ENCODE measurements at regions not wholly inside any gene's neighbourhood (a gene's known extent, or its start where the extent isn't known, plus 50 kb on each side); places are given as distances from the start of the nearest gene placed in this dataset.

DNA sequence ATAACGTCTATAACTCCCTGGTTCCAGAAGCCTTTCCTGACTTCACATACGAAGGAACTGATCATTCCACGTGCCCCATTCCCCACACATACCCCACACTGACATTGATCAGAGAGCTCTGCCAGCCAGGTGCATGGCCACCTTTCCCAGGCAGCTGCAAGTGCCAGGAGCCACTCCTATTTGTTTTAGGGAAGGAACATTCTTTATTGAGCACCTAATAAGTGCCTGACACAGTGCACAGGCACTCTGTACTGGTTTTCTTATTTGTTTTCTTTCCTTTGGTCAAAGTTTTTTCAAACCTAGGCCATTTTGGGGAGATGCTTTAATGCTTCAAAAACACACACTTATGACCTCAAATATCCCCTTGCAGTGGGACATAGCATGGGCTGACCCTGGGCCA is 50.0 kb downstream of the PITPNM2 start:
- no peak for DNase-seq (ENCODE audit: low read depth in 3 of 3, low spot score in 1 of 3)

DNA sequence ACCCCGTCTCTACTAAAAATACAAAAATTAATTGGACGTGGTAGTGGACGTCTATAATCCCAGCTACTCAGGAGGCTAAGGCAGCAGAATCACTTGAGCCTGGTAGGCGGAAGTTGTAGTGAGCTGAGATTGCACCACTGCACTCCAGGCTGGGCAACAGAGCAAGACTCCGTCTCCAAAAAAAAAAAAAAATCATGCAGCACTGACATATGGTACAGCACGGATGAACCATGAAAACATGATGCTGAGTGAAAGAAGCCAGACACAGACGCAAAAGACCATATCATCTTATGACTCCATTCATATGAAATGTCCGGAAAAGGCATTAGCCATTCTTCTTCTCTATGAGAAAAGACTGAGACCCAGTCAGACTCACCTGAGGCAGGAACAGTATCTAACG is 50.4 kb downstream of the PITPNM2 start:
- no peak for DNase-seq (ENCODE audit: low read depth in 3 of 3, low spot score in 1 of 3)

DNA sequence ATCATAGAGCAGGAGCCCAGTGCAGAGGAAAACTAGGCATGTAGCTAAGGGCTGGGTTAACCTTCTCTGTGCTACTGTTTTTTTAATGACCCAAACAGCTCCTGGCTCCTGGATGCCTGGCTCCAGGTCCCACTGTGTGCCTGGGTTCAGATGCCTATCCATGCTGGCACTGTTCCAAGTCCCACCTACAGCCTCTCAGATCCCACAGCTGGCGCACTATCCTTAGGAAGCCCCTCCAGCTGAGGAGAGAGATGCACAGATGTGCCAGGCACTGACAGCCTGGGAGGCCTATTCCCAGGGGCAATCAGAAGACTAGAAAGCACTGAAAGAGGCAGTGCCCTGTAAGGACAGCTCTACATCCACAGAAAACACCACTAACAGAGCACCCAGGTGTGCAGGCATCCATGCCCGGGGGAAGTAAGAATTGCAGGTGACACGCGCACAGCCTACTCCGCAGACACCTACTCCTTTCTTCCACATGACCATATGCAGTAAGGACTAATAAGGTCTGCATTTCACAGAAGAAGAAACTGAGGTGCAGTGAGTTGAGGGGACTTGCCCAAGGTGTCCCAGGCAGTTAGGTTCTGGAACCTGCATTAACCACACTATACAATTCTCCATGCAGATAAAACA is 51.2 kb downstream of the PITPNM2 start:
- no peak for DNase-seq (ENCODE audit: low read depth in 3 of 3, low spot score in 1 of 3)

DNA sequence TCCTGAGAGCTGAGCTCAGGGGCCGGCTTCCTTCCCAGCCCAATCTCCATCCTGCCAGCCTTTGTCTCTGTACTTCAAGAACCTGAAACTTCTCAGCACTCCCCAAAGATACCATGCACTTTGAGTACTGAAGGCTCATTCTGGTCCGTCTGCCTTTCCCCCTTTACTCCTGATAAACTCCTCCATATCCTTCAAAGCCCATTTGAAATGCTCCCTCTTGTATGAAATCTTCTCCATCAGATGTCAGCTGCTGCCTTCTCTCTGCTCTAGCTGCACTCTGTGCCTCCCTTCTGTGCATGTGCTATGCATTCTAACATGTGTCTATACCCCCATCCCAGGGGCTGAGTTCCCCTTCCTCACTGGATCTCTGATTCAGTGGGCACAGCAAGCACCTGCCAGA is 52.1 kb downstream of the PITPNM2 start:
- no peak for DNase-seq (ENCODE audit: low read depth in 3 of 3, low spot score in 1 of 3)

DNA sequence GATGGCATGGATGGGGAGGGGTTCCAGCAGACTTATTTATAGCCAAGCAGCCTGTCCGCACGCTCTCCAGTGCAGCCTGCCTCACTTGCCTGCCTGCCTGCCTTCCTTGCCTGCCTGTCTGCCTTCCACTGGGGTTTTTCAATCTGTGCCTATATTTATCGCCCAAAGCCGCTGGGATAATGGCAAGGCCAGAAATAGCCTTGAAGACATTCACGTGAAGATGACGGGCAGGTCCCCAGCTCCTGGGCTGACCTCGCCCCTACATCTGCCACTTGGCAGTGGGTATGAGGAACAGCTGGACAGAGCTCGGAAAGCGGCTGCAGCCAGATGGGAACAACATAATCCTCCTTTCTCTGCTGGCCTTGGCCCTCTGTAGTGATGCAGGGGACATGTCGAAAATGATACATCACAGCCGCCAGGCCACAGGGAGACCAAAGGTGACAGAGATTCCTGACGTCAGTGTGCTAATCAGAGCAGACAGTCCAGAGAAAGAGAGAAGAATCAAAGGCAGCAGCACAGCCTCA is 53.3 kb downstream of the PITPNM2 start:
- no peak for DNase-seq (ENCODE audit: low read depth in 3 of 3, low spot score in 1 of 3)

DNA sequence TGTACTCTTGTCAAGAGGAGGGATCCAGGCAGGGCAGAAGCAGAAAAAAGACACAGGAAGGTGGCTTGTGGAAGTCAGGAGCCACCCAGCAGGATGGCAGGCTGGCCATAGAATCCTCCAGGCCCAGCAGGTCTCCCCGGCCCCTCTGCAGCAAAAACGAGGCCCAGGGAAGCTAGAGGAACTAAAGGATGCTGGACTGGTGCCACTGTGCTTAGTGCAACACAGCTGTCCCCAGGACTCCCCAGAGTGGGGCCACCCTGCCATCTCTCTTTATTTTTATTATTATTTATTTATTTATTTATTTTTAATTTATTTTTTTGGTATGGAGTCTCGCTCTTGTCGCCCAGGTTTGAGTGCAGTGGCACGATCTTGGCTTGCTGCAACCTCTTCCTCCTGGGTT is 54.1 kb downstream of the PITPNM2 start:
- no peak for DNase-seq (ENCODE audit: low read depth in 3 of 3, low spot score in 1 of 3)

DNA sequence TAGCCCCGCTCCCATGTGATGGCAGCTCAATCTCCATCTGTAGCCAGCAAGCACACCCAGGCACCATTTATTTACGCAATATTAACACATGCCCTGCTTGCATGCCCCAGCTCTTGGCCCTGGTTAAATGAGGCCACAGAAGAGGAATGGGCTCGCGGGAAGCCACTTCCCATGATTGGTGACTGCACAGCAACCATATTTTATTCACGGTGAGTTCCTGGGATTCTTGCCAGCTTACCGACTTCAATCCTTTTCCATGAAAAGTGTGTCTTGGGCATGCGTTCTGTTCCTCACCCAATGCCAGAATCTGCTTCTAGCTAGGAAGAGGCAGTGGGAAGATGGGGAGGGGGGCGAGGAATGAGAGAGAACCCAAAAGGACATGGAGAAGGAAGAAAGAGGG is 54.7 kb downstream of the PITPNM2 start:
- DNase-seq (ENCODE audit: low read depth in 3 of 3, low spot score in 1 of 3) = no peak

DNA sequence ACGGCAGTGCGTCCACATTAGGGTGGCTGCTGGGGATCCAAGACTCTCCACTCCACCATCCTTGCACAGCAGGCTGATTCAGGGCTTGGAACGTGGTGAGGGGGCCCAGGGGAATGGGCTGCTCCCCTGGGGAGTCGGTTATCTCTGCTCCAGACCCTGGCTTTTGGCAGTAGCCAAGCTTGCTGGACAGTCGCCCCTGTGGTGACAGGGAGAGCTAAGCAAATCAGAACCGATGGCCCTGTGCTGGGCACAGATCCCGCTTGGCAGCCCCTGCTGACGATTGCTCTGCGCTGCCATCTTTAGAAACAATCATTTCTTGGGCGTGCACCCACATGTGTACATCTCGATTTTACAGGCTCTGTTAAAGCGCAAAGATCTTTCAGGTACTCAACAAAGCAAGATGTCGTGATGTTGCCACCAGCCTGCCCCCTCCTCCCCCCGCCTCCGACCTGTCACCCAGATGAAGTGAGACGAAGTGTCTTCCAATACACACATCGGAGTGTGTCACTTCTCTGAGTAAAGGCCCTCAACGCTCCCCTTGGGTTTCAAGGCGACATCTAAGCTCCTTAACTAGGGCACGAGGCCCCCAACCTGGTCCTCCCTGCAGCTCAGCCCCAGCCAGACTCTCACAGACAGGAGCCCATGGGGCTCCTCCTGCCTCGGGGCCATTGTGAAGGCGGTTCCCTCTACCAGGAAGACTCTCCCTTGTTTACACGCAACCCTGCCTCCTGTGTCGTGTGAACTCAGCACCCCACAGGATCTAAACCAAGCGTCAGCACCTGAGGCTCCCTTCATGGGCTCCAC is 55.6 kb downstream of the PITPNM2 start:
- no peak for DNase-seq (ENCODE audit: low read depth in 3 of 3, low spot score in 1 of 3)

DNA sequence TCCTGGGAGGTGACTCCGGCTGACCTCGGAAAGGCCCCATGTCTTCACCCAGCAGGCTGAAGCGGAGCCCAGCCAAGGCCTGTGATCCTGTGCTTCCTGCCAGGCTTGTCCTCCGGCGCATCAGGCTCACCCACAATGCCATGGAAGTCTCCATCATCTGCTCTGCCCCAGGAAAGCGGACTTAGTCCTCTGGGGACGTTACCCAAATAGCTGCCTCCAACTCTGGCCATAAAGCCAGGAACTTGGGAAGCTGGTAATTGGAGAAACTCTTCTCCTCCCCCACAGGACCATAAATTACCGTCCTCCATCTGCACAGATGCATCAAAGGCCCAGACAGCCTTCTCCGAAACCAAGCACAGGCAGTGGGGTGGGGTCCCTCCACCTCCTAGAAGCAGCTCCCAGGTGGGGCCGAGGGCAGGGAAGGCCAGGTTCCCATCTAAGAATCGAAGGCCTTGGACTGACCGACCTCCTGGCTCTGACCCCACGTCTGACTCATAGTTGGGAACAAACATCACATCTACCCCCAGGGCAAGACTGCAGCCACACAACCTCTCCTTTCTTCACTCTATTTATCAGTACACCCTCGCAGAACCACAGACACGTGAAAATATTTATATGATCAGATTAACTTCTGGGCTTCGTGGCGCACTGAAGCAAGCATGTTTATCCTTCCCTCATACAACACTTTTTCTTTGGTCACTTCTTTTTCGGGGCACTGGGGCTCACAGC is 56.4 kb downstream of the PITPNM2 start:
- DNase-seq (ENCODE audit: low read depth in 3 of 3, low spot score in 1 of 3) = no peak

DNA sequence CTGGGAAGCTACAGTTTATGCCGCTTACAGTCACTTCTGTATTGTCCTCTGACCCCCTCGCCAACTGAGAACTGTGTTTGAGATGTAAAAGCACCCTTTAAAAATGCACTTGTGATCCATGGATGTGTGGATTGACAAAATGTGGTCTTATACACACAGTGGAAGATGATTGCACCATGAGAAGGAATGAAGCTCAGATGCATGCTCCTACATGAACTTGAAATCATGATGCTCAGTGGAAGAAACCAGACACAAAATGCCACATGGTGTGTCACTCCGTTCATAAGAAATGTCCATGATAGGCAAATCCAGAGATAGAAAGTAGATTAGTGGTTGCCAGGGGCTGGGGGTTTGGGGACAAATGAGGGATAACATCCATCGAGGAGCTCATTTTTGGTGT is 58.0 kb downstream of the PITPNM2 start:
- no peak for DNase-seq (ENCODE audit: low read depth in 3 of 3, low spot score in 1 of 3)

DNA sequence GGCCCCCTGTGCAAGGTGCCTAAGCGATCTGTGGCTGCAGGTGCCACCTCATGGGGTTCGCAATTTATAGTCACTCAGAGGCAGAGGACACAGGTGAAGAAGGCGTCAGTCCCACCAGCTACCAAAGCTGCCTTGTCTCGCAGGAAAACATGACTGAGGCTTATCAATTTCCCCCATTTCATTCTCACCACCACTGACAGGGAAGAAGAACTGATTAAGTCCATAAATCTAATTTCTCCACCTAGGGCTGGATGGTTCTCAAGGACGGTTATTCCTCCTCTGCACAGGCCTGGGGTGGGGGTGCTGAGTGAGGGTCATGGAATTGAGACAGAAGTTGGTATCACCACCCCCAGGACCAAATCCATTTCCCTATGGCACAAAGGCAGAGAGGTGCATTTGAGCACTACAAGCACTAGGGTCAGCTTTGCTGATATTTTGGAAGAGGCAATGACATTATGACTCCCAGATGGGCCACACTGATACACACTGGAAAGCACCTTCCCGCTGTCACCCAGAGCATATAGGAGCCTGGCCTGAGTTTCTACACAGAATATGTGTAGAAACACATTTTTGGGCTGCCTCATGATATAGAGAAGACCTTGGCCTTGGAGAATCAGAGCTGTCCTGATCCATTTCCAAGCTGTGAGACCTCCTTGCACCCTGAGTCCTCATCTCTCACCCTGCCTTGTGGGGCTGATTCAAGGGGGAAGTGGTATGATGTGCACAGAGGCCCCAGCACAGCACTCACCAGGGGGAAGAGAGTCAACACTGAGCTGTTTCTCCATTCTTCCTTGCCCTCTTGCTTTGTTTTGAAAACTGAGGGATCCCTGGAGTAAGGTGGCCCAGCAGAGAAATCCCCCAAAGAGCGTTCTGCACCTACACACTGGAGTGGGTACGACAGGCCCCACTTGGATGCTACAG is 59.4 kb downstream of the PITPNM2 start:
- no peak for DNase-seq (ENCODE audit: low read depth in 3 of 3, low spot score in 1 of 3)

DNA sequence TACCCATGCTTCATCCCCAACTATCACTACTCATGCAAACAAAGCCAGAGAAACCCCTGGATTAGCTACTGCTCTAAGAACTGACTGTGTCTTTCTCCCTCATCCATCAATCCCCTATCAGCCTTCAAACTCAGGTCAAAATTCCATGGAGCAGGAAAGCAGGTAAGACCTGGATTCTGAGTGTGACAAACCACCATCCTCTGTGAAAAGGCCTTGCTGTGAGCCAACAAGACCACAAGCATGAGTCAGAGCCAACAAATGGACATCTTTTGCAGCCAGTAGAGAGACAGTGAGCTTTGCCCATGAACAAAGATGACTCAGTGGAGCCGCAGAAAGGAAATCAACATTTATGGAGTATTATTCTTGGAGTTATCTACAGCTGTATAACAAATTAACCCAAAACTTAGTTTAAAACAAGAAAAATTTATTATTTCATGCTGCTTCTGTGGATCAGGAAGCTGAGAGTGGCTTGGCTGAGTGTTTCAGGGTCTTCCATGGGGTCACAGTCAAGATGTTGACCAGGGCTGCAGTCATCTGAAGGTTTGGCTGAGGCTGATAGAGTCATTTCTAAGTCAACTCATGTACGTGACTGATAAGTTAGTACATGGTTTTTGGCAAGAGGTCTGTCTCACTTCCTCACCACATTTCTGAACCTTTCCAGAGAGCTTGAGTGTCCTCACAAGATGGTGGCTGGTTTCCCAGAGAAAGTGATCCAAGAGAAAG is 61.1 kb downstream of the PITPNM2 start:
- DNase-seq (ENCODE audit: low read depth in 3 of 3, low spot score in 1 of 3) = no peak

DNA sequence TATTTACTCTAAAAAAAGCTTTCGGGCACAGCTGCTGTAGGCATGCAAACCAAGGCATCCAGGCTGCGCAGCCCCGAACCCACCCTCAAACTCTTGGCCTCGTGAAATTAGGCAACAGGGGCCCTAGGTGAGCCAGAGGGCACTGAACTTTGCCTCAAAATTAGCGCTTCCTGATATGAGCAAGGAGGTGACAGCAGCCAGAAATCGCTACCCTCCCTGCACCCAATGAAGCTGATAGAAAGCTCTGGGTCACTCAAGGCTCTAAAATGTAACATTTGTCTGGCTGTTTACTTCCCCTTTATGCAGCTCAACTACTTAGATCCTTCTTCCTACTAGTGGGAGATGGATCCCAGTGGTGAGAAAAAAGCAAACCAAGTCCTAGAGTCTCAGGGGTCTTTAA is 61.8 kb downstream of the PITPNM2 start:
- DNase-seq (ENCODE audit: low read depth in 3 of 3, low spot score in 1 of 3) = no peak

DNA sequence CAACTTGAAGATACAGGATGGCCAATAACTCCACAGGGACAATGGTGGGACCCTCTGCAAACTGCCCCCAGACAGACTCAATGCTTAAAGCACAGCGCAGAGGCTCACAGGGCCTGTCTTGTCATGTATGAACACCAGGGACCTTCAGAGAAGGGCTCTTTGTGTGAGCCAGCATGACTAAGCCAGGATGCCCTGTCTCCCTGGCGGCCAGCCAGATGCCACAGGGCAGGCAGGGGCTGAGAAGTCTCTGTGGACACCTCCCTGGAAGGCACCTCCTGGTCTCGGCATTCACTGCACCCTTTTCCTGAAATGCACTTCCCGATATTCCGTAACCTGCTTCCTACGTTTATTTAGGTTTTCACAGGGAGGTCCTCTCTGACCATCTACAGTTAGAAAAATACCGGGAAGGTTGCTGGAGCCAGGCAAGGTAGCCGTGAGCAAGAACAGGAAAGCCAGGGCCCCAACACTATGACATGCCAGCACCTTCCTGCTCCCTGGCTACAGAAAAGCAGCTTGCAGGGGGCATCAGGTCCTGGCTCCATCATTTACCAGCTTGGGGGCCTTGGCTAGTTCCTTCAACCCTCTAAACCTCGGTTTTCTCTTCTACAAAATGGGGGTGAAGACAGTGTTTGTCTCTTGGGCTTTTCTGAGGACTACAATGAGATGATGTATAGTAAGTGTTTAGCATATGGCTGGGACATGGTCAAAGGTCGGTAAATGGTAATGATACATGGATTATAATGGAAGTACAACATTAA is 65.0 kb downstream of the PITPNM2 start:
- no peak for DNase-seq (ENCODE audit: low read depth in 3 of 3, low spot score in 1 of 3)

DNA sequence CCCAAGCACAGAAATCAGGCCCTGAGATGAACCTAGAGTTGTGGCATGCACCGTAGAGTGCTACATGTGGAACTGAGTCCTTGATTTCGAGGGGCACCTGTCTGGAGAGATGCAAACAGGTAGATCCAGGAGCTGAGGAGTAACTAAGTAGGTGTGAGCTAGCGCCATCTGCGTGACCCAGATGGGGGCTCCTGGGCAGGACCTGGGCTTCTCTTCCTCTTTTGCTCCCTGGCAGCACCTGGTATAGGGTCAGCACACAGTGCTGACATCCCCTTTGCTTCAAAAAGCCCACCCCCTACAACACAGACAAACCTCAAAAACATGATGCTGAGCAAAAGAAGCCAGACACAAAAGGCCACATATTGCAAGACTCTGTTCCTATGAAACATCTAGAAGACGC is 65.8 kb downstream of the PITPNM2 start:
- DNase-seq (ENCODE audit: low read depth in 3 of 3, low spot score in 1 of 3) = no peak

DNA sequence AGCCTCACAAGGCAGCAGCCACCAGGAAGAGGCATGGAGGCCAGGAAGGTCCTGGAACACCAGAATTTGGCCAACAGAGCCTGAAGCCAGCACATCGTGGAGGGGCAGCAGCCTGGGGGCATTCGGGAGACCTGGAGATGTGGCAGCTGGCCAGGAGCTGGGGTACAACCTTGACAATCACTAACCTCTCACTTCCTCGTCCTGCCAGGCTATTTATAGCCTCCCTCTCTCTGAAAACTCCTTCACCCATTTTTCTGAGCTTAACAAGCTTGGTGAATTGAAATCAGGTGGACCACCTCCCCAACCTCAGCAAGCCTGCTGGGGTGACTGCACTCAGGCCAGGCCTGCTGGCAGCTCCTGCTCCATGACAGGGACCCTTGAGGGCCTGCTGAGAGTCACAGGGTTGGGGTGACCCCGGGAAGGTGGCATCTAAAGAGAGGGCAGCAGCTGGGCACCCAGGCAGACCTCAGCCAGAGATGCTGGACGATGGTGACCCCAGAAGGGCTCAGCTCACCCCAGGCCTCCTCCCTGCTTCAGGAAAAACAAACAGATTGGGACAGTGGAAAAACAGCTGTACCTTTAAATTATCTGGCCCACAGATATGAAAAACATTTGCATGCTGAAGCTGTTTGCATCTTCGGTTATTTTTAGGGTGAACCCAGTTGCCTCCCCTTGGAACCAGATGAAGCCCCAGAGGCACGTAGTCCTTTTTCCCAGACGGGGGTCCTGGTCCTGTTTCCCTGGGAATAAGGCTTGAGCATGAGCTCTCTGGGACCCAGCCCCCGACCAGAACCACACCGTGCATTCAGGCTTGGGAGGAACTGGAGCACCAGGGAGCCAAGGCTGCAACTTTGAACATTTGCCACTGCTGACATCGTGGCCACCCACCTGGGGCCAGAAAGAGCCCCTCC is 67.0 kb downstream of the PITPNM2 start:
- DNase-seq (ENCODE audit: low read depth in 3 of 3, low spot score in 1 of 3) = no peak

DNA sequence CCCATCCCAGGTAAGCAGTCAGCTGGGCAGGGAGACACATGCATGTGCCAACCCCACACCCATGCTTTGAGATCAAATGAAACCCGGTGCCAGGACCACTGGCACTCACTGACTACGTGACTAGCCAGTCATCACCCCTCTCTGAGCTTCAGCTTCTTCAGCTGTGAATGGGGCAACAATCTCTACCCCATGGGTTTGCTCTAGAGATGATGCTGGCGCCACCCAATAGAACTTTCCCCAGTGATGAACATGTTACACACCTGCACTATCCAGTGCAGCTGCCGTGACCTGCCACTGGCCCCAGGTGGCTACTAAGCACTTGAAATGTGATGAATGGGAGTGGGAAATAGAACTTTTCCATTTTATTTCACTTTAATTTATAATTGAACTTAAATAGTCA is 70.3 kb downstream of the PITPNM2 start:
- no peak for DNase-seq (ENCODE audit: low read depth in 3 of 3, low spot score in 1 of 3)

DNA sequence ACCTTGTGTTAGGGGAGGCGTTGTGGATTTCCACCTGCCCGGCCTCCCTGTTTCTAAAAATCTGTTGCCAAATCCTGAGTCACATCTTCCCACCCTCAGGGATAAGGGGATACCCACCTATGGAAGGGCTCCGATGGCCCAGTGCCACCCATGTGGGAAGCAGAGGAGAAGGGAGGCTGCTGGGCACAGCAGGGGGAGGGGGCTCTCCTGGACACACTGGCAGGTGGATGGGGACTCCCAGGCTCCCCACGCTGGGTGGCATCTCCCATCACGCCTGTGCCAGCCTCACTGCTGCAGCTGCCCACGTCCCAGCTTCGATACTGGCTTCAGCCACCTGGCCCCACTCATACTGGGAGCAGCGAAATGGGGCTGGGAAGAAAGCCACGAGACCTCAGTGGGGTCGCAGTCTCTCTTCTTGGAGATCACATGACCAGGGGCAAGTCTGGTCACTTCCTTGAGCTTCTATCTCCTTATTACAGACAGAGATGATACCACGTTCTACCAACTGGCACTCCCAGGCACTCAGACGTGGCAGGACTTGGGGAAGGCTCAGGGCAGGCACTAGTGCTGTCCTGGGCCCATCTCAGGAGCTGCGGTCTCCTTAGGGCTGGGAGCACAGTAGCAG is 72.2 kb downstream of the PITPNM2 start:
- DNase-seq (ENCODE audit: low read depth in 3 of 3, low spot score in 1 of 3) = no peak
